H1 (cell line): ENCODE measurements at regions not wholly inside any gene's neighbourhood (a gene's known extent, or its start where the extent isn't known, plus 50 kb on each side); places are given as distances from the start of the nearest gene placed in this dataset.

Experiments
- CTCF ChIA-PET: fragments of 300-600 bp; sonication (Branson Sonifier 250); formaldehyde crosslinking; loops from one replicate; lab custom pipeline; 2021; ENCODE audit not compliant: partially characterized antibody; lab: Charles Lee
- POLR2A ChIA-PET: fragments of 300-600 bp; sonication (Branson Sonifier 250); formaldehyde crosslinking; loops from one replicate; lab custom pipeline; 2021; ENCODE audit warnings: inconsistent platforms; ENCODE audit not compliant: partially characterized antibody; lab: Charles Lee
- DNase-seq, 2 experiments: peaks; one replicate each; pipeline versions ENCODE4 v3.0.0 to v3.0.0-alpha.2; 2010 to 2022; ENCODE audit warnings: low spot score in 2 of 2, low read depth in 1 of 2, mixed read lengths in 1 of 2
- FAIRE-seq: peaks from 2 replicates; lab custom pipeline; 2011; peaks lifted over from hg19 to GRCh38; lab: Jason Lieb, UNC
- H2AFZ ChIP-seq: 2 replicates; pipeline ENCODE4 v1.8.1; 2012; ENCODE audit warnings: low read length, inconsistent platforms
- H2AK5ac ChIP-seq: 2 replicates; pipeline ENCODE4 v1.6.1; 2013; ENCODE audit warnings: low read depth, low read length
- H2BK120ac ChIP-seq: replicated peaks from 2 replicates; pipeline ENCODE3; 2013; ENCODE audit warnings: low read depth, low read length, inconsistent platforms
- H2BK12ac ChIP-seq: 2 replicates; pipeline ENCODE4 v1.6.1; 2013; ENCODE audit warnings: low read depth, low read length
- H2BK15ac ChIP-seq: 2 replicates; pipeline ENCODE4 v1.6.1; 2013; ENCODE audit warnings: low read length
- H2BK20ac ChIP-seq: 2 replicates; pipeline ENCODE4 v1.6.1; 2013; ENCODE audit warnings: low read length
- H2BK5ac ChIP-seq: 2 replicates; pipeline ENCODE4 v1.6.1; 2013; ENCODE audit warnings: low read depth, low read length
- H3K14ac ChIP-seq: 2 replicates; pipeline ENCODE4 v1.6.1; 2013; ENCODE audit warnings: inconsistent platforms; ENCODE audit not compliant: insufficient read length
- H3K18ac ChIP-seq: 2 replicates; pipeline ENCODE4 v1.6.1; 2013; ENCODE audit warnings: low read length; ENCODE audit errors: extremely low read depth
- H3K23ac ChIP-seq: 2 replicates; pipeline ENCODE4 v1.6.1; 2013; ENCODE audit warnings: inconsistent platforms; ENCODE audit not compliant: insufficient read length
- H3K23me2 ChIP-seq: 2 replicates; pipeline ENCODE4 v1.6.1; 2013; ENCODE audit warnings: low read depth, low read length
- H3K27ac ChIP-seq: 2 replicates; pipeline ENCODE4 v1.6.1; 2011; ENCODE audit warnings: low read depth, low read length, inconsistent platforms
- H3K27me3 ChIP-seq, 4 experiments: replicated peaks in 1 of 4; 1 replicate in 1 of 4; 2 replicates in 3 of 4; pipeline versions ENCODE4 v1.6.1 to v1.8.1; 2011 to 2013; ENCODE audit warnings: low read length in 3 of 4, mild to moderate bottlenecking in 3 of 4, inconsistent platforms in 2 of 4, mixed read lengths in 2 of 4, moderate library complexity in 1 of 4; ENCODE audit not compliant: control insufficient read depth in 3 of 4, insufficient read depth in 3 of 4; ENCODE audit errors: extremely low read depth in 1 of 4
- H3K36me3 ChIP-seq, 4 experiments: 2 replicates each; pipeline versions ENCODE4 v1.6.1 to v1.8.1; 2011 to 2013; ENCODE audit warnings: mild to moderate bottlenecking in 4 of 4, low read length in 3 of 4, moderate library complexity in 2 of 4, control low read depth in 1 of 4, inconsistent platforms in 1 of 4; ENCODE audit not compliant: insufficient read depth in 4 of 4, control insufficient read depth in 2 of 4
- H3K4ac ChIP-seq: replicated peaks from 2 replicates; pipeline ENCODE3; 2013; ENCODE audit warnings: low read length, low read depth, mixed read lengths, inconsistent platforms; ENCODE audit not compliant: insufficient read length
- H3K4me1 ChIP-seq, 4 experiments: replicated peaks in 1 of 4; 1 replicate in 1 of 4; 2 replicates in 3 of 4; pipeline versions ENCODE4 v1.6.1 to v1.8.1; 2011 to 2013; ENCODE audit warnings: low read length in 3 of 4, inconsistent platforms in 2 of 4, mixed read lengths in 1 of 4; ENCODE audit not compliant: insufficient read depth in 4 of 4, control insufficient read depth in 3 of 4
- H3K4me2 ChIP-seq, 2 experiments: 2 replicates each; pipeline versions ENCODE4 v1.6.1 to v1.8.1; 2011 to 2013; ENCODE audit warnings: low read depth in 2 of 2, low read length in 2 of 2, control low read depth in 1 of 2, inconsistent platforms in 1 of 2, mild to moderate bottlenecking in 1 of 2; ENCODE audit not compliant: insufficient read depth in 1 of 2
- H3K4me3 ChIP-seq, 4 experiments: fragments of 200-600, 300-600 bp in 1 of 4; sonication (generic), shearing (Covaris generic), sonication (Bioruptor Twin) in 1 of 4; 2 replicates each; pipeline versions ENCODE4 v1.5.1 to v1.8.1; 2011 to 2016; ENCODE audit warnings: low read length in 4 of 4, low read depth in 3 of 4, control low read depth in 2 of 4, inconsistent platforms in 2 of 4, mild to moderate bottlenecking in 2 of 4, mixed read lengths in 1 of 4, moderate library complexity in 1 of 4; ENCODE audit not compliant: insufficient read depth in 2 of 4; ENCODE audit errors: extremely low read depth in 1 of 4
- H3K56ac ChIP-seq: replicated peaks from 2 replicates; pipeline ENCODE3; 2013; ENCODE audit warnings: low read depth, mild to moderate bottlenecking, mixed read lengths, low read length, inconsistent platforms; ENCODE audit not compliant: insufficient read length
- H3K79me1 ChIP-seq: 2 replicates; pipeline ENCODE4 v1.6.1; 2013; ENCODE audit warnings: low read depth, low read length, control low read depth
- H3K79me2 ChIP-seq, 2 experiments: 2 replicates each; pipeline versions ENCODE4 v1.6.1 to v1.8.1; 2012 to 2013; ENCODE audit warnings: low read length in 2 of 2, mild to moderate bottlenecking in 2 of 2, inconsistent platforms in 1 of 2; ENCODE audit not compliant: insufficient read depth in 2 of 2, control insufficient read depth in 1 of 2
- H3K9ac ChIP-seq, 4 experiments: replicated peaks in 1 of 4; 1 replicate in 1 of 4; 2 replicates in 3 of 4; pipeline versions ENCODE4 v1.6.1 to v1.8.1; 2011 to 2013; ENCODE audit warnings: low read depth in 3 of 4, low read length in 3 of 4, control low read depth in 2 of 4, mild to moderate bottlenecking in 2 of 4, moderate library complexity in 2 of 4, inconsistent platforms in 1 of 4; ENCODE audit errors: extremely low read depth in 1 of 4
- H3K9me3 ChIP-seq, 2 experiments: 2 replicates each; pipeline versions ENCODE4 v1.6.1 to v1.8.1; 2012 to 2013; ENCODE audit warnings: mild to moderate bottlenecking in 2 of 2, moderate library complexity in 2 of 2, control low read depth in 1 of 2, inconsistent platforms in 1 of 2, low read depth in 1 of 2, low read length in 1 of 2, mixed read lengths in 1 of 2; ENCODE audit not compliant: insufficient read depth in 2 of 2
- H4K20me1 ChIP-seq, 2 experiments: replicated peaks in 1 of 2; 2 replicates each; pipeline versions ENCODE3 to v1.8.1; 2011 to 2013; ENCODE audit warnings: inconsistent platforms in 2 of 2, low read length in 2 of 2, mild to moderate bottlenecking in 1 of 2; ENCODE audit not compliant: insufficient read depth in 2 of 2, control insufficient read depth in 1 of 2
- H4K5ac ChIP-seq: 2 replicates; pipeline ENCODE4 v1.6.1; 2013; ENCODE audit warnings: low read length, low read depth, mixed read lengths, inconsistent platforms; ENCODE audit not compliant: insufficient read length
- H4K8ac ChIP-seq: 2 replicates; pipeline ENCODE4 v1.8.0; 2013; ENCODE audit warnings: mild to moderate bottlenecking, moderate library complexity, low read length, inconsistent platforms; ENCODE audit not compliant: insufficient read depth; ENCODE audit errors: extremely low read depth
- H4K91ac ChIP-seq: replicated peaks from 2 replicates; pipeline ENCODE3; 2013; ENCODE audit warnings: low read length, mixed read lengths, inconsistent platforms; ENCODE audit not compliant: insufficient read length
- CREB1 ChIP-seq: IDR thresholded peaks from 2 replicates; pipeline ENCODE4 v1.6.1; 2012; ENCODE audit warnings: inconsistent platforms
- GTF2F1 ChIP-seq: IDR thresholded peaks from 2 replicates; pipeline ENCODE4 v1.6.1; 2012; ENCODE audit warnings: low read depth, low read length, improper control_type of control experiment, borderline replicate concordance
- KDM4A ChIP-seq: IDR thresholded peaks from one replicate; pipeline ENCODE4 v1.7.1; 2012; ENCODE audit warnings: low read depth, mild to moderate bottlenecking, moderate library complexity, low read length, inconsistent platforms; ENCODE audit not compliant: severe bottlenecking
- RNF2 ChIP-seq: fragments of 200-900, 300-1000 bp; sonication (generic); IDR thresholded peaks from 2 replicates; pipeline ENCODE4 v1.7.1; 2016; ENCODE audit warnings: borderline replicate concordance, low read depth, mild to moderate bottlenecking, antibody characterized with exemption, low read length; ENCODE audit not compliant: poor library complexity, severe bottlenecking; ENCODE audit errors: missing control alignments
- SRF ChIP-seq: IDR thresholded peaks from 2 replicates; pipeline ENCODE4 v1.6.1; 2011; ENCODE audit warnings: mild to moderate bottlenecking, low read depth, low read length, moderate library complexity
- TAF1 ChIP-seq: IDR thresholded peaks from 2 replicates; pipeline ENCODE4 v1.6.1; 2011; ENCODE audit warnings: mild to moderate bottlenecking, low read depth, low read length
- TBP ChIP-seq: IDR thresholded peaks from 2 replicates; pipeline ENCODE4 v1.6.1; 2011; ENCODE audit warnings: low read depth, low read length, improper control_type of control experiment
- YY1 ChIP-seq: IDR thresholded peaks from 2 replicates; pipeline ENCODE4 v1.6.1; 2011; ENCODE audit warnings: low read depth, mild to moderate bottlenecking, low read length
- ZNF274 ChIP-seq: IDR thresholded peaks from 2 replicates; pipeline ENCODE4 v1.7.0; 2012; ENCODE audit warnings: low read length, borderline replicate concordance; ENCODE audit errors: extremely low read depth
- WGBS, 2 experiments: shearing (Covaris generic) in 1 of 2; methylation state at CpG; one replicate each; pipeline versions ENCODE4 v1.1.6 to v1.1.7; 2013 to 2015; ENCODE audit warnings: low lambda C conversion rate in 2 of 2, mixed read lengths in 2 of 2, inconsistent platforms in 1 of 2, low coverage in 1 of 2, missing lambda C conversion rate in 1 of 2; ENCODE audit not compliant: insufficient replicate concordance in 2 of 2, insufficient coverage in 1 of 2, insufficient read length in 1 of 2; ENCODE audit errors: extremely low coverage in 1 of 2, missing lambda C conversion rate in 1 of 2; 5-methylcytosine and 5-hydroxymethylcytosine counted together

GRCh38 chr15:85941186-85941855, 138.3 kb upstream of the AGBL1 start:
- Histone ChIP-seq H4K20me1 (no peaks in the 10 kb centered on the region), H3K9me3 (no peaks in the 10 kb centered on the region), H3K27me3 (no peaks in the 10 kb centered on the region), H3K9ac (no peak overlapping the region), H3K36me3 (no peaks in the 10 kb centered on the region), H2AFZ (no peak overlapping the region), H4K5ac (no peak overlapping the region), H2AK5ac (no peak overlapping the region), H3K79me1 (no peaks in the 10 kb centered on the region), H3K56ac (no peak overlapping the region), H4K8ac (no peak overlapping the region), H2BK20ac (no peak overlapping the region), H2BK12ac (no peak overlapping the region), H2BK5ac (no peak overlapping the region), H3K4me1 (no peaks in the 10 kb centered on the region), H3K23me2 (no peaks in the 10 kb centered on the region), H3K18ac (no peak overlapping the region), H3K23ac (no peak overlapping the region), H3K4ac (no peak overlapping the region), H4K91ac (no peak overlapping the region), H3K79me2 (no peaks in the 10 kb centered on the region), H3K27ac (no peak overlapping the region), H2BK15ac (no peak overlapping the region), H2BK120ac (no peak overlapping the region), H3K14ac (no peak overlapping the region), H3K4me2 (no peak overlapping the region), H3K4me3 (no peak overlapping the region)
- FAIRE-seq (no peak), DNase-seq (no peak)
- no peak for TF ChIP-seq SRF
- TF ChIP-seq KDM4A = no peak
- TF ChIP-seq TBP = no peak
- no peak for TF ChIP-seq YY1
- TF ChIP-seq CREB1 = no peak
- no peak for TF ChIP-seq ZNF274
- no peak for TF ChIP-seq GTF2F1
- TF ChIP-seq TAF1 = no peak
- no peak for TF ChIP-seq RNF2
- POLR2A ChIA-PET = no interaction called here
- 97% methylated on average over 2 of the region's 2 CpGs; no CpG with 5 or more reads in 1 of the 2 experiments for WGBS, 2 experiments
- CTCF ChIA-PET = interaction anchor here (1.0 kb wide), 1 partner anchor 83 kb away, joined by 3 read pairs; no protein-coding TSS in a partner anchor
